A549 (cell line): ENCODE measurements at regions not wholly inside any gene's neighbourhood (a gene's known extent, or its start where the extent isn't known, plus 50 kb on each side); places are given as distances from the start of the nearest gene placed in this dataset.

Experiments
- ATAC-seq, 2 experiments: fragments of 200-7000 bp in 1 of 2; fragments of >200 bp in 1 of 2; cut with Nextera tagmentation in 1 of 2; cut with Tn5 transposase in 1 of 2; 3 replicates each; pipeline versions ENCODE4 v1.8.0 to v1.9.1; 2018 to 2020; ENCODE audit warnings: mild to moderate bottlenecking in 1 of 2, moderate library complexity in 1 of 2
- CTCF ChIA-PET: fragments of 300-600 bp; sonication (Branson Sonifier 250); formaldehyde crosslinking; extraction: SDS; loops from one replicate; lab custom pipeline; 2021; ENCODE audit warnings: antibody characterized with exemption, inconsistent platforms; lab: Yijun Ruan, JAX
- POLR2A ChIA-PET: fragments of 350-600 bp; formaldehyde crosslinking; extraction: SDS; loops from one replicate; lab custom pipeline; 2021; ENCODE audit warnings: antibody characterized with exemption, inconsistent platforms; lab: Yijun Ruan, JAX
- DNase-seq, 2 experiments: peaks; one replicate each; pipeline versions ENCODE4 v3.0.0 to v3.0.0-alpha.2; 2011 to 2016; ENCODE audit warnings: low read depth in 1 of 2, low spot score in 1 of 2
- FAIRE-seq: peaks from 2 replicates; lab custom pipeline; 2011; peaks lifted over from hg19 to GRCh38; lab: Jason Lieb, UNC
- H3K27ac ChIP-seq, 2 experiments: fragments of >200 bp; sonication (Bioruptor Twin); formaldehyde crosslinking; 3 replicates each; pipeline ENCODE4 v1.5.1; 2016 to 2017
- H3K4me1 ChIP-seq: fragments of >200 bp; sonication (Bioruptor Twin); formaldehyde crosslinking; 3 replicates; pipeline ENCODE4 v1.6.1; 2016
- H3K4me2 ChIP-seq: fragments of >200 bp; sonication (Bioruptor Twin); formaldehyde crosslinking; 3 replicates; pipeline ENCODE4 v1.6.1; 2016
- H3K4me3 ChIP-seq: fragments of >200 bp; sonication (Bioruptor Twin); formaldehyde crosslinking; 3 replicates; pipeline ENCODE4 v1.5.1; 2016
- H3K9me3 ChIP-seq: fragments of >200 bp; sonication (Bioruptor Twin); formaldehyde crosslinking; 3 replicates; pipeline ENCODE4 v1.6.1; 2016
- CBX8 ChIP-seq: fragments of 200-600 bp; sonication (generic); IDR thresholded peaks from 2 replicates; pipeline ENCODE4 v1.6.1; 2016
- CHD2 ChIP-seq: fragments of 150-350 bp; IDR thresholded peaks from 2 replicates; pipeline ENCODE4 v1.6.1; 2014; ENCODE audit warnings: low read length; ENCODE audit not compliant: partially characterized antibody
- CTCF ChIP-seq: fragments of >200 bp; sonication (Bioruptor Twin); formaldehyde crosslinking; IDR thresholded peaks from 3 replicates; pipeline ENCODE4 v1.5.1; 2016
- E2F6 ChIP-seq: IDR thresholded peaks from 2 replicates; pipeline ENCODE4 v1.6.1; 2012; ENCODE audit warnings: low read depth, borderline replicate concordance
- ELK1 ChIP-seq: fragments of 150-350 bp; IDR thresholded peaks from 2 replicates; pipeline ENCODE4 v1.6.1; 2014; ENCODE audit warnings: low read depth, mild to moderate bottlenecking, low read length
- EP300 ChIP-seq, 2 experiments: fragments of >200 bp; sonication (Bioruptor Twin); formaldehyde crosslinking; IDR thresholded peaks; 2 replicates in 1 of 2; 3 replicates in 1 of 2; pipeline ENCODE4 v1.6.1; 2016 to 2017
- ESRRA ChIP-seq: fragments of 150-350 bp; IDR thresholded peaks from 2 replicates; pipeline ENCODE4 v1.6.1; 2014; ENCODE audit warnings: mild to moderate bottlenecking, low read length, borderline replicate concordance
- FOSL2 ChIP-seq, 2 experiments: fragments of 450-650 bp in 1 of 2; fragments of >200 bp in 1 of 2; sonication (Bioruptor Twin) in 1 of 2; formaldehyde crosslinking; IDR thresholded peaks; 2 replicates each; pipeline versions ENCODE4 v1.5.0 to v1.6.1; 2016 to 2020; ENCODE audit warnings: mild to moderate bottlenecking in 1 of 2, moderate library complexity in 1 of 2
- FOXS1 ChIP-seq: fragments of 250-450 bp; sonication (Bioruptor Pico); IDR thresholded peaks from 2 replicates; pipeline ENCODE4 v1.5.0; 2020; ENCODE audit warnings: mild to moderate bottlenecking, moderate library complexity
- GATA3 ChIP-seq: IDR thresholded peaks from 2 replicates; pipeline ENCODE4 v1.6.1; 2012; ENCODE audit warnings: borderline replicate concordance
- HOXA7 ChIP-seq: fragments of 250-450 bp; sonication (Bioruptor Pico); IDR thresholded peaks from 2 replicates; pipeline ENCODE4 v1.5.0; 2020; ENCODE audit warnings: mild to moderate bottlenecking, moderate library complexity
- HOXB13 ChIP-seq: fragments of 250-450 bp; sonication (Bioruptor Pico); IDR thresholded peaks from 2 replicates; pipeline ENCODE4 v1.5.0; 2020; ENCODE audit warnings: low read depth, mild to moderate bottlenecking, moderate library complexity
- HOXB5 ChIP-seq: fragments of 250-450 bp; sonication (Bioruptor Pico); IDR thresholded peaks from 2 replicates; pipeline ENCODE4 v1.5.0; 2020; ENCODE audit warnings: mild to moderate bottlenecking, moderate library complexity
- JUNB ChIP-seq: fragments of >200 bp; sonication (Bioruptor Twin); formaldehyde crosslinking; IDR thresholded peaks from 2 replicates; pipeline ENCODE4 v1.6.1; 2016
- KDM1A ChIP-seq: fragments of 200-600 bp; sonication (generic); IDR thresholded peaks from 2 replicates; pipeline ENCODE4 v1.6.1; 2016; ENCODE audit warnings: low read depth, mild to moderate bottlenecking
- KDM5A ChIP-seq: fragments of 200-600 bp; sonication (generic); IDR thresholded peaks from 2 replicates; pipeline ENCODE4 v1.6.1; 2016; ENCODE audit warnings: antibody characterized with exemption, mild to moderate bottlenecking
- MAFK ChIP-seq: fragments of 450-650 bp; IDR thresholded peaks from 2 replicates; pipeline ENCODE4 v1.6.1; 2014; ENCODE audit not compliant: partially characterized antibody
- MAZ ChIP-seq: fragments of 150-350 bp; IDR thresholded peaks from 2 replicates; pipeline ENCODE4 v1.6.1; 2014; ENCODE audit warnings: antibody characterized with exemption, low read depth, low read length, borderline replicate concordance
- NFE2L2 ChIP-seq: fragments of 150-350 bp; conservative IDR thresholded peaks from 2 replicates; pipeline ENCODE4 v1.6.1; 2014; ENCODE audit warnings: low read length
- NPAS2 ChIP-seq: fragments of 250-450 bp; sonication (Bioruptor Pico); IDR thresholded peaks from 2 replicates; pipeline ENCODE4 v1.8.0; 2022; ENCODE audit warnings: mild to moderate bottlenecking, moderate library complexity, borderline replicate concordance
- NR3C1 ChIP-seq: fragments of >200 bp; sonication (Bioruptor Twin); formaldehyde crosslinking; IDR thresholded peaks from 3 replicates; pipeline ENCODE4 v1.6.1; 2017
- PHF8 ChIP-seq: fragments of 200-600 bp; sonication (generic); IDR thresholded peaks from 2 replicates; pipeline ENCODE4 v1.6.1; 2016; ENCODE audit warnings: low read depth, mild to moderate bottlenecking, antibody characterized with exemption, moderate library complexity, borderline replicate concordance
- RAD21 ChIP-seq, 2 experiments: fragments of >200 bp in 1 of 2; sonication (Bioruptor Twin) in 1 of 2; formaldehyde crosslinking in 1 of 2; IDR thresholded peaks in 1 of 2; conservative IDR thresholded peaks in 1 of 2; 2 replicates in 1 of 2; 3 replicates in 1 of 2; pipeline ENCODE4 v1.6.1; 2012 to 2018; ENCODE audit warnings: inconsistent platforms in 1 of 2
- RFX5 ChIP-seq: fragments of 450-650 bp; IDR thresholded peaks from 2 replicates; pipeline ENCODE4 v1.7.1; 2014; ENCODE audit warnings: antibody characterized with exemption, mild to moderate bottlenecking, moderate library complexity
- RNF2 ChIP-seq: fragments of 200-600 bp; sonication (generic); IDR thresholded peaks from 2 replicates; pipeline ENCODE4 v1.6.1; 2016; ENCODE audit warnings: low read depth, mild to moderate bottlenecking, antibody characterized with exemption, moderate library complexity, borderline replicate concordance
- SREBF2 ChIP-seq: fragments of 450-650 bp; IDR thresholded peaks from 2 replicates; pipeline ENCODE4 v1.6.1; 2014; ENCODE audit warnings: mild to moderate bottlenecking, moderate library complexity
- TFCP2L1 ChIP-seq: fragments of 250-450 bp; sonication (Bioruptor Pico); IDR thresholded peaks from 2 replicates; pipeline ENCODE4 v1.5.0; 2021; ENCODE audit warnings: mild to moderate bottlenecking
- ZFP36 ChIP-seq: fragments of 450-650 bp; IDR thresholded peaks from 2 replicates; pipeline ENCODE4 v1.6.1; 2014; ENCODE audit warnings: borderline replicate concordance; ENCODE audit not compliant: partially characterized antibody
- ZNF302 ChIP-seq: fragments of 250-450 bp; sonication (Bioruptor Pico); IDR thresholded peaks from 2 replicates; pipeline ENCODE4 v1.9.0; 2021; ENCODE audit warnings: inconsistent platforms, mild to moderate bottlenecking, moderate library complexity
- WGBS: methylation state at CpG from one replicate; pipeline ENCODE4 v1.1.6; 2017; ENCODE audit errors: missing lambda C conversion rate; 5-methylcytosine and 5-hydroxymethylcytosine counted together

GRCh38 chr2:111626865-111627163 is 257.2 kb downstream of the ANAPC1 start:
- no peak for FAIRE-seq
- no peaks in the 10 kb centered on the region for H3K4me1 ChIP-seq
- no peak for DNase-seq
- POLR2A ChIA-PET = no interaction called here
- H3K27ac ChIP-seq = no peak overlapping the region
- TF ChIP-seq CHD2 (no peak), HOXA7 (CRISPR knock-in tag) (no peak), CBX8 (no peak), EP300 (IDR thresholded peaks at IDR 0.05) (no peak), NR3C1 (no peak), KDM5A (no peak), FOSL2 (IDR thresholded peaks at IDR 0.05) (no peak), FOSL2 (CRISPR knock-in tag; IDR thresholded peaks at IDR 0.05) (no peak), HOXB5 (CRISPR knock-in tag) (no peak), CTCF (no peak), RAD21 (conservative IDR thresholded peaks at IDR 0.05 in 1 of 2, IDR thresholded peaks at IDR 0.05 in 1 of 2) (no peak), GATA3 (no peak), NFE2L2 (no peak), SREBF2 (no peak), MAZ (no peak), ESRRA (no peak)
- H3K4me2 ChIP-seq = no peak overlapping the region
- ATAC-seq = no peak
- H3K9me3 ChIP-seq = peaks cover 35% of the 10 kb centered on the region
- no peak overlapping the region for H3K4me3 ChIP-seq
- CTCF ChIA-PET = no interaction called here

- FAIRE-seq (no peak), ATAC-seq (no peak), DNase-seq (no peak)
- peaks cover 35% of the 10 kb centered on the region for H3K9me3 ChIP-seq
- WGBS = 58% methylated on average over 5 of the region's 5 CpGs
- no peak for TF ChIP-seq FOXS1 (CRISPR knock-in tag)
- no peak for TF ChIP-seq TFCP2L1 (CRISPR knock-in tag)
- ChIA-PET CTCF (no interaction called here), POLR2A (no interaction called here)
- H3K4me1 ChIP-seq = no peaks in the 10 kb centered on the region
- H3K4me2 ChIP-seq = no peak overlapping the region
- H3K4me3 ChIP-seq = no peak overlapping the region
- H3K27ac ChIP-seq = no peak overlapping the region
These were observed 256.7 kb downstream of the ANAPC1 start for GRCh38 chr2:111627256-111627655.

GRCh38 chr2:111628221-111628620 is 255.8 kb downstream of the ANAPC1 start:
- WGBS = 12% methylated on average over 1 of the region's 1 CpG
- CTCF ChIA-PET = no interaction called here
- H3K27ac ChIP-seq = no peak overlapping the region
- no peak overlapping the region for H3K4me3 ChIP-seq
- TF ChIP-seq KDM1A = no peak
- no peak for TF ChIP-seq EP300 (IDR thresholded peaks at IDR 0.05)
- TF ChIP-seq E2F6 = no peak
- TF ChIP-seq ZFP36 = no peak
- TF ChIP-seq MAZ = no peak
- TF ChIP-seq JUNB = no peak
- TF ChIP-seq, all 56 proteins: peak for 0
- FAIRE-seq (no peak), ATAC-seq (no peak), DNase-seq (no peak)
- POLR2A ChIA-PET = no interaction called here
- H3K9me3 ChIP-seq = peaks cover 35% of the 10 kb centered on the region
- H3K4me2 ChIP-seq = no peak overlapping the region
- no peaks in the 10 kb centered on the region for H3K4me1 ChIP-seq

GRCh38 chr2:111629983-111630382 is 254.0 kb downstream of the ANAPC1 start:
- no peak overlapping the region for H3K27ac ChIP-seq
- 66% methylated on average over 2 of the region's 2 CpGs for WGBS
- DNase-seq (no peak), ATAC-seq (no peak), FAIRE-seq (no peak)
- TF ChIP-seq ESRRA = no peak
- TF ChIP-seq ZNF302 = no peak
- no peak for TF ChIP-seq HOXB13 (CRISPR knock-in tag)
- no peak for TF ChIP-seq CTCF
- TF ChIP-seq ELK1 = no peak
- no peak for TF ChIP-seq NPAS2 (CRISPR knock-in tag)
- TF ChIP-seq EP300 (IDR thresholded peaks at IDR 0.05) = no peak
- TF ChIP-seq SREBF2 = no peak
- no peak for TF ChIP-seq MAFK
- TF ChIP-seq PHF8 = no peak
- no peak for TF ChIP-seq RFX5
- no peak for TF ChIP-seq RNF2
- POLR2A ChIA-PET = no interaction called here
- no peak overlapping the region for H3K4me2 ChIP-seq
- peaks cover 35% of the 10 kb centered on the region for H3K9me3 ChIP-seq
- H3K4me1 ChIP-seq = no peaks in the 10 kb centered on the region
- H3K4me3 ChIP-seq = no peak overlapping the region
- CTCF ChIA-PET = no interaction called here
